Thyroid gland (tissue), 4 donors: ENCODE measurements at regions not wholly inside any gene's neighbourhood (a gene's known extent, or its start where the extent isn't known, plus 50 kb on each side); places are given as distances from the start of the nearest gene placed in this dataset.

Experiments used
- DNase-seq, 2 donors: peaks; one replicate each; pipeline ENCODE4 v3.0.0-alpha.2; 2019
- H3K27ac ChIP-seq, 3 donors: fragments of 200-600 bp; sonication (generic); 1 replicate in 2 of 3; 2 replicates in 1 of 3; pipeline ENCODE4 v1.5.1; 2016 to 2019; ENCODE audit warnings: mild to moderate bottlenecking in 1 of 3, moderate library complexity in 1 of 3
- H3K27me3 ChIP-seq: fragments of 200-600 bp; sonication (generic); one replicate; pipeline ENCODE4 v1.5.1; 2019
- H3K36me3 ChIP-seq, 2 donors: fragments of 200-600 bp; sonication (generic); one replicate each; pipeline ENCODE4 v1.5.1; 2016 to 2019
- H3K4me1 ChIP-seq, 2 donors: fragments of 200-600 bp; sonication (generic); one replicate each; pipeline ENCODE4 v1.5.1; 2017 to 2019
- H3K4me3 ChIP-seq, 3 donors: fragments of 200-600 bp; sonication (generic); replicated peaks in 1 of 3; 1 replicate in 2 of 3; 2 replicates in 1 of 3; pipeline ENCODE4 v1.5.1; 2016; ENCODE audit warnings: mild to moderate bottlenecking in 1 of 3
- H3K9me3 ChIP-seq: fragments of 200-600 bp; sonication (generic); one replicate; pipeline ENCODE4 v1.5.1; 2017
- CTCF ChIP-seq, 6 experiments: fragments of 200-600 bp in 3 of 6; fragments of 450-650 bp in 3 of 6; sonication (generic) in 3 of 6; IDR thresholded peaks; one replicate each; pipeline ENCODE4 v1.5.1; 2016 to 2019; ENCODE audit warnings: antibody characterized with exemption in 6 of 6, mild to moderate bottlenecking in 2 of 6, inconsistent platforms in 1 of 6, moderate library complexity in 1 of 6
- POLR2A ChIP-seq, 2 donors: fragments of 450-650 bp; IDR thresholded peaks; one replicate each; pipeline ENCODE4 v1.6.1; 2017; ENCODE audit warnings: antibody characterized with exemption in 2 of 2, mild to moderate bottlenecking in 2 of 2, moderate library complexity in 1 of 2
- WGBS, 2 donors: methylation state at CpG; one replicate each; pipeline ENCODE4 v1.1.5; 2017; 5-methylcytosine and 5-hydroxymethylcytosine counted together
- intact Hi-C: fragments of 100-400 bp; cut with DNase I; formaldehyde crosslinking; loops from one replicate; pipeline ENCODE4 v1.15.1; 2023

- Histone ChIP-seq H3K27ac (no peak overlapping the region), H3K4me1 (no peaks in the 10 kb centered on the region), H3K36me3 (no peaks in the 10 kb centered on the region), H3K27me3 (no peaks in the 10 kb centered on the region), H3K9me3 (no peaks in the 10 kb centered on the region), H3K4me3 (no peak overlapping the region)
- 82 to 86% methylated on average over 2 of the region's 2 CpGs for WGBS, 2 donors
- no peak for DNase-seq
- TF ChIP-seq CTCF (IDR thresholded peaks at IDR 0.05) (no peak), POLR2A (IDR thresholded peaks at IDR 0.05) (no peak)
- intact Hi-C loops: no loop called here
These were observed 555.2 kb upstream of the FANCL start for GRCh38 chr2:58796239-58796910.

GRCh38 chr2:58794916-58795315 lies 553.8 kb upstream of the FANCL start:
- no peak for DNase-seq
- H3K27ac ChIP-seq: no peak overlapping the region
- no peaks in the 10 kb centered on the region for H3K27me3 ChIP-seq
- H3K9me3 ChIP-seq: no peaks in the 10 kb centered on the region
- TF ChIP-seq CTCF (IDR thresholded peaks at IDR 0.05): no peak
- no peak for TF ChIP-seq POLR2A (IDR thresholded peaks at IDR 0.05)
- no peak overlapping the region for H3K4me3 ChIP-seq
- intact Hi-C loops: no loop called here
- no peaks in the 10 kb centered on the region for H3K36me3 ChIP-seq
- no peaks in the 10 kb centered on the region for H3K4me1 ChIP-seq

DNA sequence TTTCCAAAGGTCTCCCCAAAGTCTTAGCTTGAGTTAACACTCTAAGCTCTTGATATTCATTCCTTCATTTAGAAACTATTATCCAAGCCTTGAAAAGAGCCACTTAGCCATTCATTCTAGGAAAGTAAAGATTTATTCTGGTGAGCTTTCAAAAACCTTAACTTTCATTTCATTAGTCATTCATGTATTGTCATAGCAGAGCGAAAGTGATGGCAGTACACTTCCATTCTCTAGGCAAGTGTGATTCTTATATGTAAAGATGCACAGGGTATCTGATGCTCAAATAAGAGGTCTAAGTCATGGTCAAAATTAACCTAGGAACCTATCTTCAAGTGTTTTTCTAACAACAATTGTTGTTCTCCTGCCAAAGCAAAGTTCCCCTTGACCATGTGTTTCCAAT lies 553.0 kb upstream of the FANCL start:
- 86 to 93% methylated on average over 1 of the region's 1 CpG for WGBS, 2 donors
- H3K9me3 ChIP-seq: no peaks in the 10 kb centered on the region
- no peaks in the 10 kb centered on the region for H3K27me3 ChIP-seq
- intact Hi-C loops: no loop called here
- no peak for DNase-seq
- TF ChIP-seq CTCF (IDR thresholded peaks at IDR 0.05): no peak
- TF ChIP-seq POLR2A (IDR thresholded peaks at IDR 0.05): no peak
- no peak overlapping the region for H3K4me3 ChIP-seq
- H3K4me1 ChIP-seq: no peaks in the 10 kb centered on the region
- H3K27ac ChIP-seq: no peak overlapping the region
- H3K36me3 ChIP-seq: no peaks in the 10 kb centered on the region

- H3K4me3 ChIP-seq: no peak overlapping the region
- intact Hi-C loops: no loop called here
- no peaks in the 10 kb centered on the region for H3K4me1 ChIP-seq
- no peak overlapping the region for H3K27ac ChIP-seq
- no peak for DNase-seq
- WGBS, 2 donors: 94 to 98% methylated on average over 1 of the region's 1 CpG
- TF ChIP-seq CTCF (IDR thresholded peaks at IDR 0.05): no peak
- no peak for TF ChIP-seq POLR2A (IDR thresholded peaks at IDR 0.05)
- no peaks in the 10 kb centered on the region for H3K27me3 ChIP-seq
- no peaks in the 10 kb centered on the region for H3K36me3 ChIP-seq
- no peaks in the 10 kb centered on the region for H3K9me3 ChIP-seq
These were observed 547.3 kb upstream of the FANCL start for GRCh38 chr2:58788402-58788801.

DNA sequence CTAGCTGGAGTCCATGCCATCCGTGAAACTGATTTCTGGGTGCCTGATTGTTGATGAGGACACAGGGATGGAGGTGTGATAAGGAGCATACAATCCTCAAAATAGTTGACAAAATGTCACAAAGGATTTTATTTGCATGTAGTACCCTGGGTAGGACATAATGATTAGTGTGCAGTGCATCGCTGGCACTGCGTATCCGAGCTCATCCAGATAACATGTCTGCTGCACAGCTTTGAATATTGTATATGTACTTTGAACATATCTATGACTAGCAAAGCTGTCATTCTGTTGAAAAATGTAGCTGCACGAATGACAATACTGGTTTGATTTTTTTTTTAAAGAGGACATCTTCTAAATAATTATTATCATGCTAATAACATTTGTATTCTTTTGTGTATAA lies 529.7 kb upstream of the FANCL start:
- intact Hi-C loops: no loop called here
- H3K4me1 ChIP-seq: no peaks in the 10 kb centered on the region
- DNase-seq: no peak
- H3K4me3 ChIP-seq: no peak overlapping the region
- H3K27ac ChIP-seq: no peak overlapping the region
- H3K9me3 ChIP-seq: no peaks in the 10 kb centered on the region
- TF ChIP-seq POLR2A (IDR thresholded peaks at IDR 0.05) (no peak), CTCF (IDR thresholded peaks at IDR 0.05) (no peak)
- H3K27me3 ChIP-seq: no peaks in the 10 kb centered on the region
- no peaks in the 10 kb centered on the region for H3K36me3 ChIP-seq
- 87 to 91% methylated on average over 5 of the region's 5 CpGs for WGBS, 2 donors
